Epithelial cell of esophagus (primary cell): ENCODE measurements at regions not wholly inside any gene's neighbourhood (a gene's known extent, or its start where the extent isn't known, plus 50 kb on each side); places are given as distances from the start of the nearest gene placed in this dataset.

Experiments
- DNase-seq: peaks from one replicate; pipeline ENCODE4 v3.0.0; 2010; ENCODE audit warnings: low read depth
- H3K4me3 ChIP-seq: 2 replicates; pipeline ENCODE4 v1.5.1; 2011; ENCODE audit warnings: mild to moderate bottlenecking, low read length, control low read depth
- CTCF ChIP-seq: IDR thresholded peaks from 2 replicates; pipeline ENCODE4 v1.5.1; 2011; ENCODE audit warnings: low read depth, mild to moderate bottlenecking, low read length, control low read depth, inconsistent platforms; ENCODE audit not compliant: insufficient read depth; ENCODE audit errors: missing control alignments

GRCh38 chr1:193524616-193525015 is 338.2 kb upstream of the B3GALT2 start:
- no peak for TF ChIP-seq CTCF
- H3K4me3 ChIP-seq: no peak overlapping the region
- no peak for DNase-seq

GRCh38 chr1:193524021-193524420 is 337.6 kb upstream of the B3GALT2 start:
- H3K4me3 ChIP-seq: no peak overlapping the region
- no peak for TF ChIP-seq CTCF
- no peak for DNase-seq

- no peak for TF ChIP-seq CTCF
- no peak overlapping the region for H3K4me3 ChIP-seq
- no peak for DNase-seq
Measured at GRCh38 chr1:193520472-193520871, 334.1 kb upstream of the B3GALT2 start.

- no peak overlapping the region for H3K4me3 ChIP-seq
- no peak for TF ChIP-seq CTCF
- DNase-seq: no peak
Measured at GRCh38 chr1:193519922-193520321, 333.5 kb upstream of the B3GALT2 start.

- no peak overlapping the region for H3K4me3 ChIP-seq
- no peak for DNase-seq
- no peak for TF ChIP-seq CTCF
Measured at GRCh38 chr1:193516755-193517388, 330.5 kb upstream of the B3GALT2 start.

GRCh38 chr1:193514397-193514796 is 328.0 kb upstream of the B3GALT2 start:
- DNase-seq: no peak
- no peak overlapping the region for H3K4me3 ChIP-seq
- TF ChIP-seq CTCF: no peak

- no peak overlapping the region for H3K4me3 ChIP-seq
- no peak for DNase-seq
- no peak for TF ChIP-seq CTCF
Measured at GRCh38 chr1:193513032-193513431, 326.6 kb upstream of the B3GALT2 start.
